GM20000 (cell line): ENCODE measurements at regions not wholly inside any gene's neighbourhood (a gene's known extent, or its start where the extent isn't known, plus 50 kb on each side); places are given as distances from the start of the nearest gene placed in this dataset.

Experiments
- DNase-seq: peaks from one replicate; pipeline ENCODE4 v3.0.0; 2012; ENCODE audit warnings: low spot score
- TF ChIP-seq, protein P1 (sequence below): IDR thresholded peaks from 2 replicates; pipeline ENCODE4 v1.5.1; 2012; ENCODE audit warnings: mild to moderate bottlenecking, control low read depth; ENCODE audit errors: extremely low read depth, missing control alignments

DNA sequence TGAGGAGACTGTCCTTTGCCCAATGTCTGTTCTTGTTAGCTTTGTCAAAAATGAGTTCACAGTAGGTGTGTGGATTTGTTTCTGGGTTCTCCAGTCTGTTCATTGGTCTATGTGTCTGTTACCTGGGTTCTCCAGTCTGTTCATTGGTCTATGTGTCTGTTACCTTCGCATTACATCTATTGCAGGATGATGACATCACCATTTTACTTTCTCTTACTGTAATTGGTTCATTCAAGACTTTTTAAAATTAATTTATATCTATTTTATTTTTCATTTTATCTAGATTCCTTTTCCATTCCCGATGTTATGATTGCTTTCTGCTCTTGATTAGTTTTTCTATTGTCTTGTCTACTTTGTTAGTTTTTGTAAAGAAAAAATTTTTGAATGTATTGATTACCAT lies 615.5 kb downstream of the SOX5 start:
- TF ChIP-seq, protein P1, sequence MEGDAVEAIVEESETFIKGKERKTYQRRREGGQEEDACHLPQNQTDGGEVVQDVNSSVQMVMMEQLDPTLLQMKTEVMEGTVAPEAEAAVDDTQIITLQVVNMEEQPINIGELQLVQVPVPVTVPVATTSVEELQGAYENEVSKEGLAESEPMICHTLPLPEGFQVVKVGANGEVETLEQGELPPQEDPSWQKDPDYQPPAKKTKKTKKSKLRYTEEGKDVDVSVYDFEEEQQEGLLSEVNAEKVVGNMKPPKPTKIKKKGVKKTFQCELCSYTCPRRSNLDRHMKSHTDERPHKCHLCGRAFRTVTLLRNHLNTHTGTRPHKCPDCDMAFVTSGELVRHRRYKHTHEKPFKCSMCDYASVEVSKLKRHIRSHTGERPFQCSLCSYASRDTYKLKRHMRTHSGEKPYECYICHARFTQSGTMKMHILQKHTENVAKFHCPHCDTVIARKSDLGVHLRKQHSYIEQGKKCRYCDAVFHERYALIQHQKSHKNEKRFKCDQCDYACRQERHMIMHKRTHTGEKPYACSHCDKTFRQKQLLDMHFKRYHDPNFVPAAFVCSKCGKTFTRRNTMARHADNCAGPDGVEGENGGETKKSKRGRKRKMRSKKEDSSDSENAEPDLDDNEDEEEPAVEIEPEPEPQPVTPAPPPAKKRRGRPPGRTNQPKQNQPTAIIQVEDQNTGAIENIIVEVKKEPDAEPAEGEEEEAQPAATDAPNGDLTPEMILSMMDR = no peak
- no peak for DNase-seq

DNA sequence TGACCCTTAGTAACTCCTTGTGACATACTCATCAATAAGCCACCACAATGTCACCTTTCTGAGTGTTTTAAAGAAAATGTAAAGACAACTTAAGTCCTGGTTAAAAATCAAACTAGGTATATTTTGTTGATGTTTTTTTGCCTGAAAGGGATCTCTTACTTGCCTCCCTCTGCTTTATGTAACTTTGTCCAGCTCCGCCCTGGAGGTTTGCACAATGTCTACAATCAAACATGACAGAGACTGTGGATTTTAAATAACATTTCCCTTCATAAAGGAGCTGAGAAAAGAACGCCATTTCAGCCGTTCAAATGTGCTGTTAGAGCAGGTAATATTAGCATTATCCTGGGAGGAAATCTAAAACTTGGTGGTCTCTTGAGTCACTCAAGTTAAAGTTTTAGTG lies 613.9 kb downstream of the SOX5 start:
- no peak for DNase-seq
- TF ChIP-seq, protein P1 = no peak

DNA sequence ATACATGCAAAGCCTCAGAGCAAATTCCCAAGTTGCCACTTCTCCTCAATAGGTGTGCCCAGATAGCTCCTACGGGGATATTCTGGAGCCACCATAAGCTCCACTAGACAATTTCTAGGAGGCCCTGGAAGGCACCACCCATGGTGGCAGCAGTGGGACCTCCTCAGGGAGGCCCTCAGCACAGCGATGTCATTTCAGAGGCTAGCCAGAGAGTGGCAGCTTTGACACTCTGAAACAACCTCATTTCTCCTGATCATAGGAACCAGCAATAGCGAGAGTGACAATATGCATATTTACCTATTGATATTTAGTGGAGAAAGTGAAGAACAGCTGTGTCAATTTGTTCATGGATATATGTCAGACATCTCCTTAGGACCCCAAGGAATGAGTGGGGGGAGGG lies 612.3 kb downstream of the SOX5 start:
- no peak for DNase-seq
- TF ChIP-seq, protein P1 = no peak

DNA sequence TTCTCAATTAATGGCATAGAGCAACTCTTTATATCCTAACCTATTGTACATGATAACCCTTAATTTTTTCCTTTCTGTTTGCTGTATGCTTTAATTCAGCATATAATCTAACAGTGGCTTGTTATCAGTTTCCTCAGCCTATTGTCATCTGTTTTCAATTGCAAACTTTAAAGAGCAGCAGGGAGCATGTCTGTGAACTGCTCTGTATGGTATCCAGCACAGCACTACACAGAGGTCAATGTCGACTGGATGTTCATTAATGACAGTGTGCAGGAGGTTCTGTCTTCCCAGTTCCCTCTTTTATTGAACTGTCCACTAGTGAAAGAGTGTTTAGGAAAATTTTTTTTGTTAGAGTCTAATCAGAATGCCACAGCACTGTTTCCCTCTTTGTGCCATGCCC lies 609.1 kb downstream of the SOX5 start:
- no peak for DNase-seq
- TF ChIP-seq, protein P1 = no peak

DNA sequence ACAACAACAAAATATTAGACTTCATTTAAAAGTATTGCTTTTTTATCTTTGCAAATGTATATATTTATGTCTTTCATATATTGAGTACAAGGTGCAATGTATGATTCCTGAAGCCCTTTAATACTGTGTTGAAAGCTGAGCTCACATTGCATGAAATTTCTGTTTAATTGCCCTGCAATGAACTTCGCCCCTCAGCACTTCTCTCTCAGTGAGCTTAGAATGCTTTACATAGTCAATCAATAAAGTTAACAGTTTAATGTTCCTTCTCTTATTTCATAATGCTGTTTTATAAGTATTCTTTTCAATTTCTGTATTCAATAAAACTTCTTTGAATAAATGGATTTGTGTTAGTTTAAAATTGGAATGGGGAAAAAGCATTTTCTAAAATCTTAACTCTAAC lies 607.1 kb downstream of the SOX5 start:
- DNase-seq = no peak
- TF ChIP-seq, protein P1 = no peak

DNA sequence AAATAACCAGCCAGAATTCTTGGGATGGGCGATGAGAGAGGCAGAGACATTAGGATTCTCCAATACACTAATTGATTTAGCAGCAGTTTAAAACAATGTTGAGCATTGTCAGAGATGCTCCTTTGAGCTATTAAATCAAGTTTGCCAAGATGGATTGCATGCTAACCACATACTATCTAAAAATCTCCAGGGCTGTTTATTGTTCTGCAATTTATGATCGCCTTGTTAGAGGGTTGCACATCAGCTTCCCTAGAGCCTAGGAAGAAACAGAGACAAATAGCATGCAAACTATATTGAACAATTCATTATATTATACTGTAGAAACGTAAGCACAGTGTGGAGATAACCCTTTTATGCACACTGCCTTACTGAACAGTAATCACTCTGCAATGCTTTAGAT lies 599.9 kb downstream of the SOX5 start:
- TF ChIP-seq, protein P1 = no peak
- no peak for DNase-seq

DNA sequence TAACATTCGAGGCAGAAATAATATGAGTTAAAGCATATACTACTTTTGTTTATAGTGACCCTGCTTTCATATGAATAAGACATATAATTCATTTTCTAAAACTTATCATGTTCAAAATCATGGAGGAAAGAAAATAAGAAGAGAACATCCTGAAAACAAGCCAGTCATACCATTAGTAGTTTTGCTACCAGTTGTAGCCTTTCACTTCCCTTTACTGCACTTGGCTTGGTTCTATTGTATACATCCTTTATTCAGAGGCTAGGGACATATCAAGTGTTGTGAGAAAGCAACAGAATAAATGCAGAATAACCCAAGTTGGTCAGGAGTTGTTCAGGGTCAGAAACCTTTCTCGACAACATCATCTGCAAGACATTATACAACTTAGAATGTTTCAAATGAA lies 598.7 kb downstream of the SOX5 start:
- TF ChIP-seq, protein P1 = no peak
- peak; percentile 3 for DNase-seq
